Lung (tissue), 11 donors: ENCODE measurements at regions not wholly inside any gene's neighbourhood (a gene's known extent, or its start where the extent isn't known, plus 50 kb on each side); places are given as distances from the start of the nearest gene placed in this dataset.

ENCODE experiments used
- ATAC-seq: fragments of 200-7000 bp; cut with Tn5 transposase; one replicate; pipeline ENCODE4 v1.9.1; 2020; ENCODE audit warnings: moderate number of reproducible peaks; ENCODE audit not compliant: insufficient read depth, low FRiP score
- DNase-seq, 3 donors: peaks; one replicate each; pipeline ENCODE4 v3.0.0-alpha.2; 2013 to 2017
- H3K27ac ChIP-seq, 2 donors: one replicate each; pipeline ENCODE4 v1.5.1; 2013; ENCODE audit warnings: mild to moderate bottlenecking in 2 of 2, moderate library complexity in 2 of 2, control low read depth in 1 of 2, inconsistent platforms in 1 of 2, low read depth in 1 of 2, low read length in 1 of 2
- H3K27me3 ChIP-seq, 3 donors: one replicate each; pipeline ENCODE4 v1.5.1; 2013; ENCODE audit warnings: low read length in 2 of 3; ENCODE audit not compliant: control insufficient read depth in 3 of 3, insufficient read depth in 3 of 3
- H3K36me3 ChIP-seq, 4 donors: one replicate each; pipeline ENCODE4 v1.5.1; 2013; ENCODE audit warnings: low read length in 4 of 4, mild to moderate bottlenecking in 1 of 4, moderate library complexity in 1 of 4; ENCODE audit not compliant: control insufficient read depth in 4 of 4, insufficient read depth in 4 of 4
- H3K4me1 ChIP-seq, 5 donors: one replicate each; pipeline ENCODE4 v1.5.1; 2013; ENCODE audit warnings: low read length in 5 of 5, mild to moderate bottlenecking in 2 of 5, moderate library complexity in 1 of 5; ENCODE audit not compliant: control insufficient read depth in 5 of 5, insufficient read depth in 5 of 5
- H3K4me3 ChIP-seq: one replicate; pipeline ENCODE4 v1.5.1; 2013; ENCODE audit warnings: mild to moderate bottlenecking, control low read depth, moderate library complexity
- H3K9ac ChIP-seq, 2 donors: one replicate each; pipeline ENCODE4 v1.5.1; 2013; ENCODE audit warnings: low read length in 2 of 2, control low read depth in 1 of 2; ENCODE audit not compliant: insufficient read depth in 1 of 2
- H3K9me3 ChIP-seq, 4 donors: one replicate each; pipeline ENCODE4 v1.5.1; 2013; ENCODE audit warnings: low read length in 3 of 4, mild to moderate bottlenecking in 1 of 4, moderate library complexity in 1 of 4; ENCODE audit not compliant: control insufficient read depth in 4 of 4, insufficient read depth in 3 of 4
- WGBS, 2 donors: extraction: QIAGEN DNeasy Blood & Tissue Kit; methylation state at CpG; one replicate each; pipeline ENCODE4 v1.1.7; 2013; 5-methylcytosine and 5-hydroxymethylcytosine counted together
- TF ChIP-seq, protein P1 (sequence below): IDR thresholded peaks from 2 replicates; pipeline ENCODE4 v1.5.1; 2012; ENCODE audit warnings: mild to moderate bottlenecking; ENCODE audit errors: control extremely low read depth, extremely low read depth
- donor health status: control.
- donor health status: control.
- donor health status: Bipolar disorder and iron deficiency.
- donor health status: healthy.
- donor health status: DM: yes; HTN: yes; CAD: no.

DNA sequence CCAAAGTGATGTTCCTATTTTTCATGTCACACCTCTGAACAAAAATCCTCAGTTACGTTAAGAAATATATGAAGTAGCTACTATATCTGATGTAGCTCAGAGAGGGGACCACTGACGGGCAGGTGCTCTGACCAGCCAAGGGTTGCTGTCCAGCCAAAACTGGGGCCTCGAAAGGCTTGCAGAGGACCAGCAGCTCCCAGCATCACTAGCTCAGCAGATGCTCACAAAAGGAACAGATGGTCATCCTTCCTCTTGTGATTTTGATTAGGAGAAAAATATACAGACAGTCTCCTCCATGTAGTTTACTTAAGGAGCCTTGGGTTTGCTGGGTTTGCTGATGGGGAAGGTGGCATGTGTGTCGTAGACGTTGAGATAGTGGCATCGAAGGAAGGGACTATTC, 374.6 kb upstream of the B3GAT1 start:
- Histone ChIP-seq H3K27me3 (peaks cover 0 to 18% (median 2%) of the 10 kb centered on the region in 3 donors), H3K36me3 (no peaks in the 10 kb centered on the region), H3K4me1 (peaks cover 0 to 2% (median 0%) of the 10 kb centered on the region in 5 donors), H3K27ac (no peak overlapping the region), H3K9me3 (no peaks in the 10 kb centered on the region), H3K9ac (no peak overlapping the region), H3K4me3 (no peak overlapping the region)
- ATAC-seq: no peak
- TF ChIP-seq, protein P1, sequence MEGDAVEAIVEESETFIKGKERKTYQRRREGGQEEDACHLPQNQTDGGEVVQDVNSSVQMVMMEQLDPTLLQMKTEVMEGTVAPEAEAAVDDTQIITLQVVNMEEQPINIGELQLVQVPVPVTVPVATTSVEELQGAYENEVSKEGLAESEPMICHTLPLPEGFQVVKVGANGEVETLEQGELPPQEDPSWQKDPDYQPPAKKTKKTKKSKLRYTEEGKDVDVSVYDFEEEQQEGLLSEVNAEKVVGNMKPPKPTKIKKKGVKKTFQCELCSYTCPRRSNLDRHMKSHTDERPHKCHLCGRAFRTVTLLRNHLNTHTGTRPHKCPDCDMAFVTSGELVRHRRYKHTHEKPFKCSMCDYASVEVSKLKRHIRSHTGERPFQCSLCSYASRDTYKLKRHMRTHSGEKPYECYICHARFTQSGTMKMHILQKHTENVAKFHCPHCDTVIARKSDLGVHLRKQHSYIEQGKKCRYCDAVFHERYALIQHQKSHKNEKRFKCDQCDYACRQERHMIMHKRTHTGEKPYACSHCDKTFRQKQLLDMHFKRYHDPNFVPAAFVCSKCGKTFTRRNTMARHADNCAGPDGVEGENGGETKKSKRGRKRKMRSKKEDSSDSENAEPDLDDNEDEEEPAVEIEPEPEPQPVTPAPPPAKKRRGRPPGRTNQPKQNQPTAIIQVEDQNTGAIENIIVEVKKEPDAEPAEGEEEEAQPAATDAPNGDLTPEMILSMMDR: no peak
- 87% methylated on average over 6 of the region's 6 CpGs for WGBS, 2 donors
- DNase-seq: no peak

DNA sequence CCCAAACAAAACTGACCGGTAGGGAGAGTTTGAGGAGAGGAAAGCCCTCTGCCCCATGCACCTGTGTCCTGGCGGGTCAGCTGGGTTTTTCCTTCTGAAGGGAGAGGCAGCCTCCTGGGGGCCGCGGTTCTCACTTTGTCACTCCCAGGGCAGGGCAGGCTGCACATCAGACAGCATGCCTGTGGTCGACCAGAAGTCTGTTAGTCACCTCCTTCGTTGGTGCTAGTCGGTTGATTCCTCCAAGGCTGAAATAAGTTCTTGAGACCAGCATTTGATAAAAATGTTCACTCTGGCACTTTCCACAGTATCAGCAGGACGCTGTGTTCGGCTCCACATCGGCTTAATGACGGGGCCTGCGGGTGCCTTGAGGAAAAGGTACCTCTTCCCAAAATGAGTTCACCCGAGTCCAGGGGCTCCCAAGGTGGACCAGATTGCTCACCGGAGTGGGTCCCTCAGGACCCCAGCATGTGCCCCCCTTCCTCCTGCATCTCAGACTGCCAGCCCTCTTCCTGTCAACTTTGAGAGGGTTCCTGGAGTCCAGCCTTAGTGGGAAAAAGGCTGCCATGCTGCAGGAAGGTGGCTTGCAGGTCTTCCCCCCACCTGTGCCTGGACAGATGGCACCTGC, 373.7 kb upstream of the B3GAT1 start:
- no peak for ATAC-seq
- peaks cover 0 to 6% (median 0%) of the 10 kb centered on the region in 5 donors for H3K4me1 ChIP-seq
- H3K4me3 ChIP-seq: no peak overlapping the region
- no peak for DNase-seq
- TF ChIP-seq, protein P1: no peak
- WGBS, 2 donors: 89 to 90% methylated on average over 14 of the region's 14 CpGs
- H3K9ac ChIP-seq: no peak overlapping the region
- peaks cover 0 to 11% (median 2%) of the 10 kb centered on the region in 3 donors for H3K27me3 ChIP-seq
- H3K9me3 ChIP-seq: no peaks in the 10 kb centered on the region
- H3K27ac ChIP-seq: no peak overlapping the region
- H3K36me3 ChIP-seq: no peaks in the 10 kb centered on the region

DNA sequence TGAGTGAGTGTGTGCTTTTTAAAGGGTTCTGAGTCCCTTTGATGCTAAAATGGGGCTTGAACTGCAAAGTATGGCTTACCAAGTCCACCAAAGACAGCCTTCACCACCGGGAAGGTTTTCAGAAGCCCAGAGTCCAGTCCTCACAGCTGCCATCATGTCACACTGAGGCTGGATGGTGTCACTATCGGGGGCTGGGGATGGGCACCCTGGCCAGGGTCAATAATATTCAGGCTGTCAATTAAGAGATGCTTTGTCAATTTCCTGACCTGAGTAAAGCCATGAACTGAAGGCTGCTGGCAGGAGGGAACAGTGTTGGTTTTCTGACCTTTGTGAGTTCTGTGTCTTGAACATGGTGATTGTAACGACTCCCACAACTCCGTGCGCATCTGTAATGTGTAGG, 373.0 kb upstream of the B3GAT1 start:
- Histone ChIP-seq H3K27ac (no peak overlapping the region), H3K27me3 (peaks cover 0 to 6% (median 2%) of the 10 kb centered on the region in 3 donors), H3K9ac (no peak overlapping the region), H3K4me3 (no peak overlapping the region), H3K4me1 (peaks cover 0 to 6% (median 0%) of the 10 kb centered on the region in 5 donors), H3K9me3 (no peaks in the 10 kb centered on the region), H3K36me3 (no peaks in the 10 kb centered on the region)
- TF ChIP-seq, protein P1: no peak
- ATAC-seq (no peak), DNase-seq (no peak)
- 91 to 92% methylated on average over 5 of the region's 5 CpGs for WGBS, 2 donors

DNA sequence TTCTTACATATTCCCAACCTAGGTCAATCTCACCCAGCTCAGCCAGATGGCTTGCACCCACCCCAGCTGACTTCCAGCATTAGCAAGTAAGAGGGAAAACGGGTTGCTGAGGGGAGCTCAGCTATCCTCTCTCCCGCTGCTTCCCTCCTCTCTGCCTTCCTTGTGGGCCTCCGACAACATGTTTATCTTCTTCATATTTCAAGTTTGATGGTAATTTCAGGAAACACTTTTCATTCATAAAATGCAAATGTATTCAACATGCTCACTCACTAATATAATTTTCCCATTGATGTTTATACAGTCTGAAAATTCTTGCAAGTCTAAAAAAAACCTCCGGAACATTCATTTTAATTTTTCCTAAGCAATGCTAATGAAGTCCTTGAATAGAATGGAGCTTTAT, 372.5 kb upstream of the B3GAT1 start:
- H3K27me3 ChIP-seq: peaks cover 0 to 6% (median 2%) of the 10 kb centered on the region in 3 donors
- no peak for ATAC-seq
- H3K4me1 ChIP-seq: peaks cover 0 to 6% (median 0%) of the 10 kb centered on the region in 5 donors
- no peaks in the 10 kb centered on the region for H3K9me3 ChIP-seq
- TF ChIP-seq, protein P1: no peak
- H3K36me3 ChIP-seq: no peaks in the 10 kb centered on the region
- 83 to 85% methylated on average over 4 of the region's 4 CpGs for WGBS, 2 donors
- no peak overlapping the region for H3K27ac ChIP-seq
- H3K4me3 ChIP-seq: no peak overlapping the region
- no peak overlapping the region for H3K9ac ChIP-seq
- DNase-seq: no peak
